HepG2 (cell line): ENCODE measurements at regions not wholly inside any gene's neighbourhood (a gene's known extent, or its start where the extent isn't known, plus 50 kb on each side); places are given as distances from the start of the nearest gene placed in this dataset.

ENCODE experiments used
- ARNTL ChIP-seq: sonication (generic); formaldehyde crosslinking; IDR thresholded peaks from 2 replicates; pipeline ENCODE4 v1.4.0; 2020; ENCODE audit warnings: mild to moderate bottlenecking, missing genetic modification reagents
- EZH2 ChIP-seq: conservative IDR thresholded peaks from 2 replicates; pipeline ENCODE4 v1.6.1; 2012; ENCODE audit warnings: mild to moderate bottlenecking, low read depth, low read length, moderate library complexity
- JUND ChIP-seq: sonication (generic); formaldehyde crosslinking; IDR thresholded peaks from 2 replicates; pipeline ENCODE4 v1.8.0; 2022; ENCODE audit warnings: mild to moderate bottlenecking, missing genetic modification reagents
- MYC ChIP-seq: sonication (generic); formaldehyde crosslinking; IDR thresholded peaks from 2 replicates; pipeline ENCODE4 v1.9.0; 2021; ENCODE audit warnings: missing genetic modification reagents, borderline replicate concordance
- RFX5 ChIP-seq: IDR thresholded peaks from 2 replicates; pipeline ENCODE4 v1.6.1; 2011; ENCODE audit warnings: low read depth, low read length, improper control_type of control experiment
- ZKSCAN8 ChIP-seq: IDR thresholded peaks from 2 replicates; pipeline ENCODE4 v1.6.1; 2016; ENCODE audit warnings: borderline replicate concordance, missing genetic modification reagents, missing compliant biosample characterization
- ZNF333 ChIP-seq: sonication (generic); formaldehyde crosslinking; IDR thresholded peaks from 2 replicates; pipeline ENCODE4 v1.4.0; 2020; ENCODE audit warnings: mild to moderate bottlenecking, missing genetic modification reagents, borderline replicate concordance
- ZNF501 ChIP-seq: sonication (generic); formaldehyde crosslinking; IDR thresholded peaks from 2 replicates; pipeline ENCODE4 v1.5.1; 2020; ENCODE audit warnings: mild to moderate bottlenecking, moderate library complexity, missing genetic modification reagents
- TF ChIP-seq, protein P1 (sequence below): sonication (generic); formaldehyde crosslinking; IDR thresholded peaks from 2 replicates; pipeline ENCODE4 v1.5.0; 2020; ENCODE audit warnings: mild to moderate bottlenecking, missing genetic modification reagents, moderate library complexity

DNA sequence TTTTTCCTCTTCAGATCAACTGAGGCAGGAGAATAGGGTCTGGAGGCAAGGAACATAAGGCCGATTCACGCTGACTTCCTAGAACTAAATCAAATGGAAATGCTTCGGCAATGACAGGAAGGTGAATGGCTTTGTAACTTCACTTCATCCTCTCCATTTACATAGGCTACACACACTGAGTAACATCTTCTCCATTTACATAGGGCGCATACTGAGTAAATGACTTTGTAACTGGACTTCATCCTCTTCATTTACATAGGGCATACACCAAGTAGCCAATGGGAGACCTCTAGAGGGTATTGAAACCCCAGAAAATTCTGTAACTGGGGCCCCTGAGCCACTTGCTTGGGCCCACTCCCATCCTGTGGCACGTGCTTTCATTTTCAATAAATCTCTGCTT is 71.0 kb upstream of the CPSF6 start:
- no peak for TF ChIP-seq RFX5
- TF ChIP-seq ZKSCAN8: no peak
- TF ChIP-seq EZH2: no peak
- TF ChIP-seq JUND: no peak
- no peak for TF ChIP-seq ZNF333 (CRISPR knock-in tag)
- no peak for TF ChIP-seq ARNTL (CRISPR knock-in tag)
- TF ChIP-seq, protein P1, sequence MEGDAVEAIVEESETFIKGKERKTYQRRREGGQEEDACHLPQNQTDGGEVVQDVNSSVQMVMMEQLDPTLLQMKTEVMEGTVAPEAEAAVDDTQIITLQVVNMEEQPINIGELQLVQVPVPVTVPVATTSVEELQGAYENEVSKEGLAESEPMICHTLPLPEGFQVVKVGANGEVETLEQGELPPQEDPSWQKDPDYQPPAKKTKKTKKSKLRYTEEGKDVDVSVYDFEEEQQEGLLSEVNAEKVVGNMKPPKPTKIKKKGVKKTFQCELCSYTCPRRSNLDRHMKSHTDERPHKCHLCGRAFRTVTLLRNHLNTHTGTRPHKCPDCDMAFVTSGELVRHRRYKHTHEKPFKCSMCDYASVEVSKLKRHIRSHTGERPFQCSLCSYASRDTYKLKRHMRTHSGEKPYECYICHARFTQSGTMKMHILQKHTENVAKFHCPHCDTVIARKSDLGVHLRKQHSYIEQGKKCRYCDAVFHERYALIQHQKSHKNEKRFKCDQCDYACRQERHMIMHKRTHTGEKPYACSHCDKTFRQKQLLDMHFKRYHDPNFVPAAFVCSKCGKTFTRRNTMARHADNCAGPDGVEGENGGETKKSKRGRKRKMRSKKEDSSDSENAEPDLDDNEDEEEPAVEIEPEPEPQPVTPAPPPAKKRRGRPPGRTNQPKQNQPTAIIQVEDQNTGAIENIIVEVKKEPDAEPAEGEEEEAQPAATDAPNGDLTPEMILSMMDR: no peak
- no peak for TF ChIP-seq MYC (CRISPR knock-in tag)
- TF ChIP-seq ZNF501 (CRISPR knock-in tag): no peak
